ENCODE measurements at regions not wholly inside any gene's neighbourhood (a gene's known extent, or its start where the extent isn't known, plus 50 kb on each side); places are given as distances from the start of the nearest gene placed in this dataset.

DNA sequence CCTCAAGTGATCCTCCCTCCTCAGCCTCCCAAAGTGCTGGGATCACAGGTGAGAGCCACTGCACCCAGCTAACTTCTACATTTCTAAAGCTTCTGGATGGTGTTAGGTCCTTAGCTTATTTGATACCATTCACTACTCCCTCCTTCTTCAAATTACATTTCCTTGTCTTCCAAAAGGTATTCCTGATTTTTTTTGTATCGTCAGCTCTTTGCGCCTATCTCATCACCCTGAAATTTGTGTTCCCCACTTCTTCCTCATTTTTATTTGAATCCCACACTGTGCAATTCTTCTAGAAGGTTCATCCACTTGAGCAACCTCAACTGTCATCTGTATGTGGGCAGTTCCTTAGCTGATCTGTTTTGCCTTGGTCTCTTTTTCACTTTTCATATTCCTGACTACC is 241.8 kb upstream of the RGS6 start:
- CTCF ChIA-PET: interaction anchor here (0.7 kb wide), 1 partner anchor 586 kb away, joined by 3 read pairs; no protein-coding TSS in a partner anchor

DNA sequence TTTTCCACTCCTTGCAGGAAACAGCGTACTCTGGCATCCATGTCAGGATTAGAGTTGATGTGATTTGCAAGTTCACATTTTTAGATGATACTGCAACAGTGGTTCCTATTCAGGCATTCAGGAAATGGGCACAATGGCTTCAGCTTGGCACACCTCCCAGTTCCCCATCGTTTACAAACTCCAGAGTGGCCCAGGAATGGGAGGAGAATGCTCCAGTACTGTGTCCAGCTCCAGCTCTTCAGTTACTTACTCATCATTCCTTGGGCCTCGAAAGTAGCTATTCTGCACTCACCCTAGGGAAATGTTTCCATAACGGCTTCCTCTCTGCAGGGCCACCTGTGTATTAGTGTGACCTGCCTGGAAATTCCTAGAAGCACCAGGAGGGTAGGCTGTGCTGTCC is 239.7 kb upstream of the RGS6 start:
- Histone ChIP-seq H3K9me1 (replicated peaks; ENCODE audit: control insufficient read depth, extremely low read depth, insufficient read depth, low read length) (no peaks in the 10 kb centered on the region), H3K9me3 (replicated peaks; ENCODE audit: control insufficient read depth, insufficient read depth, low read length) (no peaks in the 10 kb centered on the region), H3K27me3 (ENCODE audit: control insufficient read depth in 2 of 2, insufficient read depth in 2 of 2, low read length in 2 of 2) (no peaks in the 10 kb centered on the region), H2AFZ (ENCODE audit: low read depth, low read length) (no peak overlapping the region), H3K4me1 (ENCODE audit: control insufficient read depth, extremely low read depth, insufficient read depth, low read length) (peaks cover 8% of the 10 kb centered on the region), H3K4me3 (replicated peaks in 1 of 3; ENCODE audit: insufficient read depth in 1 of 3, low read depth in 1 of 3, low read length in 3 of 3) (no peak overlapping the region), H4K20me1 (replicated peaks; ENCODE audit: control insufficient read depth, extremely low read depth, insufficient read depth, low read length) (no peaks in the 10 kb centered on the region), H3K9ac (replicated peaks; ENCODE audit: extremely low read depth, insufficient read depth, low read length) (no peak overlapping the region), H3K36me3 (ENCODE audit: control insufficient read depth in 2 of 2, extremely low read depth in 1 of 2, insufficient read depth in 2 of 2, low read length in 2 of 2) (no peaks in the 10 kb centered on the region), H3K79me2 (ENCODE audit: control insufficient read depth, insufficient read depth, low read length) (no peaks in the 10 kb centered on the region), H3K27ac (ENCODE audit: insufficient read depth, low read depth, low read length) (no peak overlapping the region), H3K4me2 (ENCODE audit: insufficient read depth, low read length) (no peak overlapping the region)
- ChIA-PET POLR2A (no interaction called here), CTCF (interaction anchor here (1.0 to 1.5 kb wide), 3 partner anchors 20 to 163 kb away, joined by 3 to 7 read pairs (median 3); no protein-coding TSS in a partner anchor)
- FAIRE-seq (peak; percentile 81), DNase-seq (ENCODE audit: low read depth, low spot score) (peak; percentile 72)
- TF ChIP-seq, protein P1, sequence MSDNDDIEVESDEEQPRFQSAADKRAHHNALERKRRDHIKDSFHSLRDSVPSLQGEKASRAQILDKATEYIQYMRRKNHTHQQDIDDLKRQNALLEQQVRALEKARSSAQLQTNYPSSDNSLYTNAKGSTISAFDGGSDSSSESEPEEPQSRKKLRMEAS (IDR thresholded peaks at IDR 0.05; ENCODE audit: insufficient read depth, insufficient read length): no peak
- TF ChIP-seq EZH2 (IDR thresholded peaks at IDR 0.05; ENCODE audit: borderline replicate concordance, low read depth, low read length, severe bottlenecking): no peak
- TF ChIP-seq POLR2A (IDR thresholded peaks at IDR 0.05; ENCODE audit: low read depth, low read length): no peak
- TF ChIP-seq GATA2 (IDR thresholded peaks at IDR 0.05; ENCODE audit: insufficient read depth, insufficient read length, low read depth, low read length): no peak
- no peak for TF ChIP-seq MYC (IDR thresholded peaks at IDR 0.05; ENCODE audit: low read depth, low read length)
- TF ChIP-seq POLR2AphosphoS5 (IDR thresholded peaks at IDR 0.05; ENCODE audit: insufficient read depth, low read depth, low read length): no peak
- no peak for TF ChIP-seq FOS (IDR thresholded peaks at IDR 0.05; ENCODE audit: borderline replicate concordance, insufficient read depth, low read length)
- intact Hi-C loops (cut with micrococcal nuclease) (loop anchor here (1.0 kb wide), 1 partner anchor 33 kb away; no protein-coding TSS in a partner anchor), dilution Hi-C loops (cut with MboI; ENCODE audit: extremely low pct_ligation_motif_present, low sequenced_read_pairs) (no loop called here)
- no TSS peak for BruUV-seq (replicated peaks)

More for the DNA sequence above, 241.8 kb upstream of the RGS6 start:
- FAIRE-seq: no peak
- Histone ChIP-seq H3K79me2 (ENCODE audit: control insufficient read depth, insufficient read depth, low read length) (no peaks in the 10 kb centered on the region), H3K4me2 (ENCODE audit: insufficient read depth, low read length) (no peak overlapping the region), H3K4me1 (ENCODE audit: control insufficient read depth, extremely low read depth, insufficient read depth, low read length) (peaks cover 8% of the 10 kb centered on the region), H3K27me3 (ENCODE audit: control insufficient read depth in 2 of 2, insufficient read depth in 2 of 2, low read length in 2 of 2) (no peaks in the 10 kb centered on the region), H3K9me1 (replicated peaks; ENCODE audit: control insufficient read depth, extremely low read depth, insufficient read depth, low read length) (no peaks in the 10 kb centered on the region), H3K27ac (ENCODE audit: insufficient read depth, low read depth, low read length) (no peak overlapping the region), H4K20me1 (replicated peaks; ENCODE audit: control insufficient read depth, extremely low read depth, insufficient read depth, low read length) (no peaks in the 10 kb centered on the region), H3K36me3 (ENCODE audit: control insufficient read depth in 2 of 2, extremely low read depth in 1 of 2, insufficient read depth in 2 of 2, low read length in 2 of 2) (no peaks in the 10 kb centered on the region), H3K4me3 (replicated peaks in 1 of 3; ENCODE audit: insufficient read depth in 1 of 3, low read depth in 1 of 3, low read length in 3 of 3) (no peak overlapping the region), H3K9ac (replicated peaks; ENCODE audit: extremely low read depth, insufficient read depth, low read length) (no peak overlapping the region), H2AFZ (ENCODE audit: low read depth, low read length) (no peak overlapping the region), H3K9me3 (replicated peaks; ENCODE audit: control insufficient read depth, insufficient read depth, low read length) (no peaks in the 10 kb centered on the region)
- intact Hi-C loops (cut with micrococcal nuclease): no loop called here
- dilution Hi-C loops (cut with MboI; ENCODE audit: extremely low pct_ligation_motif_present, low sequenced_read_pairs): no loop called here
- no peak for TF ChIP-seq POLR2AphosphoS5 (IDR thresholded peaks at IDR 0.05; ENCODE audit: insufficient read depth, low read depth, low read length)
- DNase-seq (ENCODE audit: low read depth, low spot score): no peak
- POLR2A ChIA-PET: no interaction called here
- no TSS peak for BruUV-seq (replicated peaks)
